ENCODE measurements at regions not wholly inside any gene's neighbourhood (a gene's known extent, or its start where the extent isn't known, plus 50 kb on each side); places are given as distances from the start of the nearest gene placed in this dataset.

- no peak for DNase-seq (ENCODE audit: low read depth in 3 of 3)
Measured at GRCh38 chr1:14100919-14101318, 400.9 kb downstream of the PRDM2 start.

DNA sequence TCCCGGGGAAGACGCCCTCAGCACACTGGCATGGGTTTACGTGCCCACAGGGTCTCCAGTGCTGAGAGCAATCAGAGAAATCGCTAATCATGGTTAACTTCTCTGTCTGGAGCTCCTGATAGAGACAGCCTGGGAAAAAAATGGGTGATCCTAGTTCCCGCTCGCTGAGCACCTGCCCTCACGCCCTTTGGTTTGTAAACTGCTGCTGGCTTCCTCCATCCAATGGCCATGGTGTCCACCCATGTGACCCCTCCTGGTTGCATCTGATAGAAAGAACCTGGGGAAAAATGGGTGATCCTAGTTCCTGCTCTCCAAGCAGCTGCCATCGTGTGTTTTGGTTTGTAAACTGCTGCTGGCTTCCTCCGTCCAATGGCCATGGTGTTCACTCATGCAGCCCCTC, 402.2 kb downstream of the PRDM2 start:
- DNase-seq (ENCODE audit: low read depth in 3 of 3) = no peak

- no peak for DNase-seq (ENCODE audit: low read depth in 3 of 3)
Measured at GRCh38 chr1:14103878-14104430, 404.0 kb downstream of the PRDM2 start.

- no peak for DNase-seq (ENCODE audit: low read depth in 3 of 3)
Measured at GRCh38 chr1:14106126-14106525, 406.1 kb downstream of the PRDM2 start.

DNA sequence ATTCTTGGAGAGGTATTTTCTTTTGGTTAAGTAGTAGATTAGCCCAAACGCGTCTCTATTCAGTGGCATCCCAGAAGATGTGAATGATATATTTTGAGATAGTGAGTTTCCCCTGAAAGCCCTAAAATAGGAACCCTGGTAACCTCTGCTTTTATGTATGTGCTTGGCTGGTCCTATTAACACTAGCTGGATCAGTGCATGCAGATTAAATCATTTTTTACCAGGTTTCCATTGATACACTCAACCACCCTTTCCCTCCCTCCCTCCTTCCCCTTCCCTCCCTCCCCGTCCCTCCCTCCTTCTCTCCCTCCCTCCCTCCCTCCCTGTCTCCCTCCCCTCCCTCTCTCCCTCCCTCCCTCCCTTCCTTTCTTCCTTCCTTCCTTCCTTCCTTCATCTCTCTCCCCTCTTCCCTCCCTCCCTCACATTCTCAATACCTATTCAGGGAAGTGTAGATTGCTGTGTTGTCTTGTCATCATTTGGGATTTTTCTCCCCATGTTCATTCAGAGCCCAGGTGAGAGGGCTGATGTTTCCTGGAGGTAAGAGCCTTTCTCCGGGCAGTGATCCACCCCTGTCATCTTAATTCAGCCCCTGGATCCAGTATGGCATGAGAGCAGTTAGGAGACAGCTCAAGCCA, 406.8 kb downstream of the PRDM2 start:
- no peak for DNase-seq (ENCODE audit: low read depth in 3 of 3)

DNA sequence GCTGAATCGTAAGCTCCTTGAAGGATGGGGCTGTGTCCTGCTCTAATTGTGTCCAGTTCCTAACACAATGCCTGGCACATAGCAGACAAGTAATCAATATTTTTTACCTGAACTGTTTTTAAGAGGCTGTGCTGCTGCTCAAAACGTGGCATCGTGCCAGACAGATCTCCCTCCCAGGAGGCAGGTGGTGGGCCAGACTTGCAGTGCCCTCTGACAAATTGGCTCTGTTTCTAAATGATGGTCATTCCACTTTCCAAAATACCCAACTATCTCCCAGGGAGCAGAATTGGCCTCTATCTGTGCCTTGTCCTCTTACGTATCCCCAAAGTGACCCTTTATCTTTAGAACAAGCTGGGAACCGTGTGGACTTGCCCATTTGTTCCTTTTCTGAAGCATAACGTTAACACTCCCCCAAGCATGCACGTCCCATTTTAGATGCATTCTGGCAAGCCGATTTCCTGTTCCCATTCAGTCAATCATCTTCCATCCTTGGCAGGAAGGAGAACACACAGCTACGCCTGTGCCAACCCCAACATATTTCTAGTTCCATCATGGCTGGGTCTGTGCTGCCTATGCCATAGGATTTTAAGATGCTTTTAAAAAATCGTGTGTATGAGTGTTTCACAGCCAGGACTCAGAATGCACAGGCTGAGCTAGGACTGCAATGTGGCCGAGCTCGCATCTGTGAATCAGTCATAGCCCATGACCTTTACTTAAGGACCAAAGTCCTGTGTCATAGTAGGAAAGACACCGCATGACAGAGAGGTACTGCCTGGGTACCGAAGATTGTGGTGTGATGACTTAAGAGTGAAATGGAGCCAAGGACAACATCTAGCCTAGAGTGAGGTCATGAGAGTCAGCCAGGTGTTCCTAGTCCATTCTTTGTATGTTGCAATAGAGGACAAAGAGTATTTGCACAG, 408.6 kb downstream of the PRDM2 start:
- no peak for DNase-seq (ENCODE audit: low read depth in 3 of 3)

GRCh38 chr1:14109276-14109635, 409.3 kb downstream of the PRDM2 start:
- no peak for DNase-seq (ENCODE audit: low read depth in 3 of 3)

DNA sequence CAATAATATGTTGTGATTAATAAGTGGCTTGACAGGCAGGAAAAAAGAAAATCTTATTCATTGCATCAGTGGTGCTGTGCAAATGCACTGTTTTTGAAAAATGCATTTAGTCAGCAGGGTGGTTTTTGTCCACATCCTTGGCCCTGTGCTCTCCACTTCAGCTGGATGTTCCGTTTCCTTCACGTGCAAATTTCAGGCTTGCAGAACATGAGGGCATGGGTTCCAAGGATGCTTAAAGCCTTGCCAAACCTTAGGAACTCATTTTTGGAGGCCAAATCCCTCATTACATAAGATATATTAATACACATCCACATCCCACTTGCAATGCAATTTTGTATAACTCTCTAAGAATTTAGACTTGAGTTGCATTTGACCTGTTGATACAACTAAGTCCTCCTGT, 410.1 kb downstream of the PRDM2 start:
- no peak for DNase-seq (ENCODE audit: low read depth in 3 of 3)

GRCh38 chr1:14111121-14111520, 411.1 kb downstream of the PRDM2 start:
- DNase-seq (ENCODE audit: low read depth in 3 of 3) = no peak

DNA sequence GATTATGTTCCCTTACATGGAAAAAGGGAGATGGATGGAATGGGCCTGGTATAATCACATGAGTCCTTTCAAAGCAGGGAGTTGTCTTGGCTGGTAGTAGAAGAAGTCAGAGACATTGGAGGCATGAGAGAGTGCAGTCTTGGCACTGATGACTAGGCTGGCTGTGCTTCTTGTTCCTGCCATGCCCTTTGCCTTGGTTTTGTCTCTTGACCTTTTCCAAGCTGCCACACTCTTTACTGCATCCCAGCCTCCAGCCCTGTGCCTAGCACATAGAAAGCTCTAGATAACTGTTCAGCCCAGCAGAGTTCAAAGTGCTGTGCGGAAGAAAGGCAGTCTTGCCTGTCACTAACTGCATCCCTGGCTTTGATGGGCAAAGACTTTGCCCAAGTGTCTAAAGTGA, 412.6 kb downstream of the PRDM2 start:
- no peak for DNase-seq (ENCODE audit: low read depth in 3 of 3)

GRCh38 chr1:14113271-14113670, 413.3 kb downstream of the PRDM2 start:
- DNase-seq (ENCODE audit: low read depth in 3 of 3) = no peak

GRCh38 chr1:14113841-14114567, 414.0 kb downstream of the PRDM2 start:
- DNase-seq (ENCODE audit: low read depth in 3 of 3) = no peak

GRCh38 chr1:14115976-14116375, 416.0 kb downstream of the PRDM2 start:
- DNase-seq (ENCODE audit: low read depth in 3 of 3) = no peak

- no peak for DNase-seq (ENCODE audit: low read depth in 3 of 3)
Measured at GRCh38 chr1:14117700-14118099, 417.7 kb downstream of the PRDM2 start.

- no peak for DNase-seq (ENCODE audit: low read depth in 3 of 3)
Measured at GRCh38 chr1:14118691-14119485, 418.9 kb downstream of the PRDM2 start.

DNA sequence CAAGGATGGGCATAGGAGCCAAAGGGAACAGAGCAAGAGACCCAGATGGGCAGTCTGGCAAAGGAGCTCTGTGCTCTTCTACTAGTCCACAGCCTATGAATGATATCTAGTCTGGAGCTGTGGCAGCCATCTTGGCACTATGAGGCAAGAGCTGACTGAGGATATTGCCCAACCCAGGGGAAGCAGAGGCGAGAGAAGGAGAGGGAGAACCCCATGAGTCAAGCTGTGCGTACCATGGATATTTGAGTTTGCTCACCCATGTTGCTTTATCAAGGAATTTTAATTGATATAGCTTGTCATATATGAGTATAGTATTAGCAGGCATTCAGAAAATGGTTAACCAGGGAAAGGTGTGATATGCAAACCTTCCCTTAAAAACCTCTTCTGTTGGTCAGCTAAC, 420.9 kb downstream of the PRDM2 start:
- no peak for DNase-seq (ENCODE audit: low read depth in 3 of 3)

GRCh38 chr1:14128096-14128495, 428.1 kb downstream of the PRDM2 start:
- DNase-seq (ENCODE audit: low read depth in 3 of 3) = no peak

DNA sequence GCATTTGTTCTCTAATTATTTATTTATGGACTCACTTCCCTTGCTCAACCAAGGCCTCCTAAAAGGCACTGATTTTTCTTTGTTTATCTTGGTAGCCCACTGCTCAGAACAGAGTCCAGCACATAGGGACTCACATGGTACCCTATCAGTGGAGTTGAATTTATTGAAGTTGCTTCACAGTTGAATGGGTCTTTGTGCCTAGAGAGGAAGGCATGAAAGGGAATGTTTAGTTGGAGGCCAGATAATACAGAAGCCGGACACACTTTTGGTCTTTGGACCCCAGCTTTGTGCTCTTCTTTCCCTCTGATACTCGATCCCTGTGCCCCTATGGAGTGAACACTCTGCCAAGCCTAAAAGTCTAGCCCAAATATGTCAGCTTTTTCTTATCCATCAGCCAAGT, 429.0 kb downstream of the PRDM2 start:
- no peak for DNase-seq (ENCODE audit: low read depth in 3 of 3)

DNA sequence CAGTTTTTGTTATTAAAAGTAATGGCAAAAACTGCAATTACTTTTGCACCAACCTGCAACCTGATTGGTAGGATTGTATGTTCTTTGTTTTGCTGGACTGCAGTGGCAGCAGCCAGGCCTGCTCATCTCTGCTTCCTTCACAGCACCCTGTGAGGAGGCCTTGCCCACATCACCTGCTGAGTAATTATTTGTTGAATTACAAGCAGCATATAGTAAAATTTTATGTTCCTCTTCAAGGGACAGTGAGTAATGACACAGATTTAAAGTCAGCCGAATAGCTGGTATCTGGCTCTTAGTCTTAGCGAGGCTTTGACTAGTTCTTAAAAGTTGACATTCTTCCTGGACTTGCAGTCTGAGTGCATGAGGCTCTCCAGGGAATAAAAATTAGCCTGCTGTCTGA, 435.1 kb downstream of the PRDM2 start:
- no peak for DNase-seq (ENCODE audit: low read depth in 3 of 3)

- DNase-seq (ENCODE audit: low read depth in 3 of 3) = no peak
Measured at GRCh38 chr1:14136152-14136763, 436.3 kb downstream of the PRDM2 start.

DNA sequence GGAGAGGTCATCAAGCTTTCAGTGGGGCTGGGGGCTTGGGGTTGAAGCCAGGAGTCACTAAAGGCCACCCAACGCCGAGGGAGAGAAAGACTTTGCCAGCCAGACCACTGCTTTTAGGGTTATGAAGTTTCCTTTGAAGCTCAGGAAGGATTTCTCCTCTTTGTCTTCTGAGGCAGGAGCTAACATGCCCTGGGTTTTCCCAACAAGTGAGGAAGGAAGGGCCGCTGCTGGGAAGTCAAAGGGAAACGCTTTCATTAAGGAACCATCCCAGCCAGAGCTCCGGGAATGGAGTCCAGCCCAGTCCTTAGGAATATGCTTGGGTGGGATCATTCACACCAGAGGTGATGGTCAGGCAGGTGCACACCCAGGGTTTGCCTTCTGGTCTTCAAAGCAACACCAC, 436.9 kb downstream of the PRDM2 start:
- no peak for DNase-seq (ENCODE audit: low read depth in 3 of 3)

Measured in stimulated activated CD4-positive, alpha-beta T cell treated with anti-CD3 and anti-CD28 coated beads, TNF-alpha, amount 100 ng/mL, for 4 hours (primary cell).